ENCODE measurements at regions not wholly inside any gene's neighbourhood (a gene's known extent, or its start where the extent isn't known, plus 50 kb on each side); places are given as distances from the start of the nearest gene placed in this dataset.

DNA sequence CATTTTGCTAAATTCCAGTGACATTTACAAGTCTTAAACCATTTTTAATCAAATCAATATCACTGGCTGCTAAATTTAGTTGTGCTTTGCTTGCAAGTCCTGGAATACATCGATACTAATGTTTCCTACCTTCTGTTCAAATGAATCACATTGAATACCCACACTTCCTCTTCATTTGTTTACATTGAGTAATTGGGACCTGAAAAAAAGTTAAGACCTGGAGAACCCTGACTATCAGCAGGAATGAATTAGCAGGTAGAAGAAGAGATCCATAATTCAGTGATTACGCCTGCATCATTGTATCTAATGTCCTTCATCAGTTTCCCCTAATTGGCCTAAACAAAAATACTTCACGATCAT is 369.3 kb downstream of the ETNK1 start:
- TF ChIP-seq, protein P1, sequence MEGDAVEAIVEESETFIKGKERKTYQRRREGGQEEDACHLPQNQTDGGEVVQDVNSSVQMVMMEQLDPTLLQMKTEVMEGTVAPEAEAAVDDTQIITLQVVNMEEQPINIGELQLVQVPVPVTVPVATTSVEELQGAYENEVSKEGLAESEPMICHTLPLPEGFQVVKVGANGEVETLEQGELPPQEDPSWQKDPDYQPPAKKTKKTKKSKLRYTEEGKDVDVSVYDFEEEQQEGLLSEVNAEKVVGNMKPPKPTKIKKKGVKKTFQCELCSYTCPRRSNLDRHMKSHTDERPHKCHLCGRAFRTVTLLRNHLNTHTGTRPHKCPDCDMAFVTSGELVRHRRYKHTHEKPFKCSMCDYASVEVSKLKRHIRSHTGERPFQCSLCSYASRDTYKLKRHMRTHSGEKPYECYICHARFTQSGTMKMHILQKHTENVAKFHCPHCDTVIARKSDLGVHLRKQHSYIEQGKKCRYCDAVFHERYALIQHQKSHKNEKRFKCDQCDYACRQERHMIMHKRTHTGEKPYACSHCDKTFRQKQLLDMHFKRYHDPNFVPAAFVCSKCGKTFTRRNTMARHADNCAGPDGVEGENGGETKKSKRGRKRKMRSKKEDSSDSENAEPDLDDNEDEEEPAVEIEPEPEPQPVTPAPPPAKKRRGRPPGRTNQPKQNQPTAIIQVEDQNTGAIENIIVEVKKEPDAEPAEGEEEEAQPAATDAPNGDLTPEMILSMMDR (conservative IDR thresholded peaks at IDR 0.05) = no peak
- no peak for TF ChIP-seq ZFX (IDR thresholded peaks at IDR 0.05)

Data from C4-2B (cell line).